HG03575 (cell line): ENCODE measurements at regions not wholly inside any gene's neighbourhood (a gene's known extent, or its start where the extent isn't known, plus 50 kb on each side); places are given as distances from the start of the nearest gene placed in this dataset.

Experiments used
- ATAC-seq: cut with Tn5 transposase; IDR thresholded peaks from one replicate; pipeline ENCODE4 v1.9.1; 2021; ENCODE audit not compliant: unreplicated experiment, insufficient number of reproducible peaks, low FRiP score; ENCODE audit errors: extremely low read depth

DNA sequence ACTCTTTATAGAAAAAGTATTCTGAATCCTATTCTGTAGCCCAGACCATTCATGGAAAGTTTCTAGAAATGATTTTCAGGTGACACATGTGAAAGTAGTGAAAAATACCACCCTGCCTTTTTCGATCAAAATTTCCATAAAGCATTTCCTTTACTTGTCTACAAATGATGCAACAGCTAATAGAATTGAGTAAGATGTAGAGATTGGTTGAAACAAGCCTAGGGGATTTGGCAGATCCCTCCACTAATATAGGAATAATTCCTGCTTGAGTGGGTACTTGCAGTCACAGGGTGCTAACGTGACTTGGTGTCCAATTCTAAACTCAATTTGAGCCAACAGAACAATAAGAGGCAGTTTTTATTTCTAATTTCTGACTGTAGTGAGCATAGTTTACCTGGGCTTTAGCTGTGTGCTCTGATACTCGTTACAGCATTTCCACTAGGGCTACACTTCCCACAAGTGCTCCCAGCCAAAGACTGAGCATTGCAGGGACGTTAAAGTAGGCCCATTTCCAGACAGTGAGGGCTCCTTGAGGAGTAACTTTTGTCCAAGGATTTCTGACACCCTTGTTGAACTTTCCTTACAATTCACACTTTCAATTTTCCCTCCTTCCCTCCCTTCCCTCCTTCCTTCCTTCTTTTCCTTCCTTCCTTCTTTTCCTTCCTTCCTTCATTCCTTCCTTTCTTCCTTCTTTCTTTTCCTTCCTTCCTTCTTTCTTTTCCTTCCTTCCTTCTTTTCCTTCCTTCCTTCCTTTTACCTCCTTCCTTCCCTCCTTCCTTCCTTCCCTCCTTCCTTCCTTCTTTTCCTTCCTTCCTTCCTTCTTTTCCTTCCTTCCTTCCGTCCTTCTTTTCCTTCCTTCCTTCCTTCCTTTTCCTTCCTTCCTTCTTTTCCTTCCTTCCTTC is 53.9 kb upstream of the TP63 start:
- no peak for ATAC-seq

DNA sequence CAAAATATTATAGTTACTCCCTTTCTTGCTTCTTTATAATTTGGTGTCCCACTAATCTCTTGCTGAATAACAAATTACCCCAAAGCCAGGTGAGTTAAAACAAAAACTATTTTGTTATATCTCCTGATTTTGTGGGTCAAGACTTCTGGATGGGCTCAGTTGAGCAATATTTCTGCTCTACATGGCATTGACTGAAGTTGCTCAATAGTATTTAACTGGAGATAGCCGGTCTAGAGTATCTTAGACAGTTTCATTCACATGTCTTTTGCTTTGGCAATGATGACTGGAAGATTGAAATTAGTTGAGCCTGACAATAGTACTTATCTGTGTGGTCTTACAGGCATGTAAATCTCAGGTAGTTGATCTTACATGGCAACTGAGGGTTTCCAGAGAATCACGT is 51.0 kb upstream of the TP63 start:
- ATAC-seq: no peak
